Cardiac muscle cell (in vitro differentiated cells and primary cell): ENCODE measurements at regions not wholly inside any gene's neighbourhood (a gene's known extent, or its start where the extent isn't known, plus 50 kb on each side); places are given as distances from the start of the nearest gene placed in this dataset.

Experiments used
- DNase-seq, 2 donors: peaks; one replicate each; pipeline versions ENCODE4 v3.0.0 to v3.0.0-alpha.2; 2010 to 2017; ENCODE audit warnings: low read depth in 1 of 2, low spot score in 1 of 2
- H3K27ac ChIP-seq: fragments of 200-600 bp; sonication (generic); 2 replicates; pipeline ENCODE4 v1.5.1; 2016
- H3K27me3 ChIP-seq: fragments of 200-600 bp; sonication (generic); 2 replicates; pipeline ENCODE4 v1.6.0; 2016; ENCODE audit warnings: control low read depth
- H3K36me3 ChIP-seq: fragments of 200-600 bp; sonication (generic); 2 replicates; pipeline ENCODE4 v1.5.1; 2016; ENCODE audit warnings: control low read depth
- H3K4me1 ChIP-seq: fragments of 200-600 bp; sonication (generic); 2 replicates; pipeline ENCODE4 v1.8.1; 2017; ENCODE audit warnings: low read depth, mild to moderate bottlenecking, mixed run types
- H3K4me3 ChIP-seq: fragments of 200-600 bp; sonication (generic); 2 replicates; pipeline ENCODE4 v1.5.1; 2016; ENCODE audit warnings: mild to moderate bottlenecking
- H3K9me3 ChIP-seq: fragments of 200-600 bp; sonication (generic); 2 replicates; pipeline ENCODE4 v1.5.1; 2017; ENCODE audit warnings: low read depth, mild to moderate bottlenecking, control low read depth
- TF ChIP-seq, protein P1 (sequence below): IDR thresholded peaks from 2 replicates; pipeline ENCODE4 v1.5.1; 2012; ENCODE audit warnings: low read depth, mild to moderate bottlenecking, low read length

DNA sequence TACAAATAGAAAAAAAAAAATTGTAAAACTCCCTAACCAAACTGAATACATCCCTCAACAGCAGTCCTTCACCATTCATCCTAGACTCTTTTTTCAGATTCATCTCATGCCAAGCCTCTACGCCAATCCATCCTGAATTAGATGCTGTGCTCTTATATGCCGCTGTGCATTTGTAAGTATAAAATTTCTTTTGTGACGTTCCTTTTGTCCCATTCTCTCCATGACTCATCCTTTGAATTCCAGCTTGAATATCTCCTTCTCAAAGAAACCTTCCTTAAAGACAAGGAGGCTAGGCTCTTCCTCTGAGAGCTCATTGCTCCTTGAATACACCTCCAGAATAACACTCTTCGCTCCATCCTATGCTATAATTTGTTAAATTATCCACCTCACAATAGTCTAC lies 359.2 kb downstream of the RMST start:
- TF ChIP-seq, protein P1, sequence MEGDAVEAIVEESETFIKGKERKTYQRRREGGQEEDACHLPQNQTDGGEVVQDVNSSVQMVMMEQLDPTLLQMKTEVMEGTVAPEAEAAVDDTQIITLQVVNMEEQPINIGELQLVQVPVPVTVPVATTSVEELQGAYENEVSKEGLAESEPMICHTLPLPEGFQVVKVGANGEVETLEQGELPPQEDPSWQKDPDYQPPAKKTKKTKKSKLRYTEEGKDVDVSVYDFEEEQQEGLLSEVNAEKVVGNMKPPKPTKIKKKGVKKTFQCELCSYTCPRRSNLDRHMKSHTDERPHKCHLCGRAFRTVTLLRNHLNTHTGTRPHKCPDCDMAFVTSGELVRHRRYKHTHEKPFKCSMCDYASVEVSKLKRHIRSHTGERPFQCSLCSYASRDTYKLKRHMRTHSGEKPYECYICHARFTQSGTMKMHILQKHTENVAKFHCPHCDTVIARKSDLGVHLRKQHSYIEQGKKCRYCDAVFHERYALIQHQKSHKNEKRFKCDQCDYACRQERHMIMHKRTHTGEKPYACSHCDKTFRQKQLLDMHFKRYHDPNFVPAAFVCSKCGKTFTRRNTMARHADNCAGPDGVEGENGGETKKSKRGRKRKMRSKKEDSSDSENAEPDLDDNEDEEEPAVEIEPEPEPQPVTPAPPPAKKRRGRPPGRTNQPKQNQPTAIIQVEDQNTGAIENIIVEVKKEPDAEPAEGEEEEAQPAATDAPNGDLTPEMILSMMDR: no peak
- H3K27me3 ChIP-seq: no peaks in the 10 kb centered on the region

DNA sequence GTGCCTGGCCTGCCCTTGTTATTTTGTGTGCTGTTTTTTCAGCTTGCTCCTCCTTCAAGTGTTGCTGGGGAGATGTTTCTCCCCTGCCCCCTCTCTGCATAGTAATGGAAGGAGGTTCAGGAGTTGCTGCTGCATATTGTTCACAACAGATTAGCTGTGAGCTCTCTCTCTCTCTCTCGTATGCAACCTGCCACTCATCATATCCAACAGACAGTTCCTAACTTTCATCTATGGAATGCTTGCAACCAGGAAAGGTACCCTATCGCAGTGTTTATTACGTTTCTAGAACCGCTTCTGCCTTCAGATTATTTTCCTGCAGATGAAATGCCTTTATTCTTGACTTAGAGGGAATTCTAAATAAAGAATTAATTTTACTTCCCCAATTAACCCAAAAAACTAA lies 372.9 kb downstream of the RMST start:
- DNase-seq: no peak
- TF ChIP-seq, protein P1: no peak
- Histone ChIP-seq H3K27ac (no peak overlapping the region), H3K9me3 (no peaks in the 10 kb centered on the region), H3K4me3 (no peak overlapping the region), H3K4me1 (peaks cover 3% of the 10 kb centered on the region), H3K27me3 (no peaks in the 10 kb centered on the region), H3K36me3 (no peaks in the 10 kb centered on the region)

More for the DNA sequence above, 359.2 kb downstream of the RMST start:
- Histone ChIP-seq H3K9me3 (no peaks in the 10 kb centered on the region), H3K4me3 (no peak overlapping the region), H3K27ac (no peak overlapping the region), H3K36me3 (no peaks in the 10 kb centered on the region), H3K4me1 (no peaks in the 10 kb centered on the region)
- no peak for DNase-seq

DNA sequence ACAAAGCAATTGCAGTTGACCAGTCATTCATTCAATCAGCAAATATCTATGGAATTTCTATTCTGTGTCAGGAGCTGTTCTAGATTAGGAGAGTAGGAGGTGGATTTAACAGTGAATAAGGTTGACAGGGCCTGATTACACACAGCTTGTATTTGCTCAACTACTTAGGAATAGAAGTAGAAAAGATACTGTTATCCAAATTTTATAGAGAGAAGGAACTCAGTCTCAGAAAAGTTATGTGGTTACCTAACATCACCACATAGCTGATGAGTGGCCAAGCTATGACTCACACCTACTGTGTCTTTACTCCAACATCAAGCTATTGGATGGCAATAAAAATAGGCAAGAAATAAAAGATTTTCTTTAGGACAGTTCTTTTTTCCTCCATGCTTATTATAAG lies 374.8 kb downstream of the RMST start:
- TF ChIP-seq, protein P1: no peak
- H3K36me3 ChIP-seq: no peaks in the 10 kb centered on the region
- H3K27ac ChIP-seq: no peak overlapping the region
- no peaks in the 10 kb centered on the region for H3K27me3 ChIP-seq
- DNase-seq: peak in 1 of 2 donors; percentile 31
- peaks cover 7% of the 10 kb centered on the region for H3K4me1 ChIP-seq
- H3K9me3 ChIP-seq: no peaks in the 10 kb centered on the region
- no peak overlapping the region for H3K4me3 ChIP-seq

DNA sequence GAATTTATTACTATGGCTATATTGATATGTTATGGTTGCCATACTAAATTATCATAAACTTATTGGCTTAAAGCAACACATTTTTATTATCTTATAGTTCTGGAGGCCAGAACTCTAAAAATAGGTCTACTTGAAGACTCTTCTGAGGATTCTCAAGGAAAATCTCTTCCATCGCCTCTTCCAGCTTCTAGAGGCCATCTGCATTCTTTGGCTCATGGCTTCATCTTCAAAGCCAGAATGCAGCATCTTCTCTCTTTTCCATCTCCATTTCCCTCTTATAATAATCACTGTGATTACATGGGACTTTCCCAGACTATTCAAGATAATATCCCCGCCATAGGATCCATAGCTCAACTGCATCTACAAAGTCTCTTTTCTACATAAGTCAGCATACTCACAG lies 385.4 kb downstream of the RMST start:
- TF ChIP-seq, protein P1: no peak
- no peaks in the 10 kb centered on the region for H3K4me1 ChIP-seq
- H3K27me3 ChIP-seq: no peaks in the 10 kb centered on the region
- H3K27ac ChIP-seq: no peak overlapping the region
- no peak overlapping the region for H3K4me3 ChIP-seq
- no peaks in the 10 kb centered on the region for H3K36me3 ChIP-seq
- DNase-seq: no peak
- H3K9me3 ChIP-seq: no peaks in the 10 kb centered on the region

DNA sequence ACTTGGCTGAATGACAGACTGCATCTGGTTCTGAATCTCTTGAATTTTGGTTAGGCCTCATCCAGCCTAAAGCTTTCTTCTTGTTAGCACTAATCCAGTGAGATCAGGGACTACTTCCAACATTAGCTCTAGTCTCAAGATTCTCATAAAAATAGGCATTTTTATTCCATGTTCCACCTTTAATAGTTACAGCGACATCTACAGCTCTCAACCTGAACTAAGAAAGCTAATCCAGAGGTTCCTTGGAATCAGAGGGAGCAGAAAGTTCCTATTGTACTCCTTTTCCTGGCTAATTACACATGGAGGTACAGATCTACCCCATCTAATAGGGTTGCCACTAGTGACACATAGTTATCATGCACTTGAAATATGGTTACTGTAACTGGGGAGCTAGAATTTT lies 391.9 kb downstream of the RMST start:
- Histone ChIP-seq H3K27ac (no peak overlapping the region), H3K4me3 (no peak overlapping the region), H3K9me3 (no peaks in the 10 kb centered on the region), H3K4me1 (no peaks in the 10 kb centered on the region), H3K27me3 (no peaks in the 10 kb centered on the region), H3K36me3 (no peaks in the 10 kb centered on the region)
- no peak for DNase-seq
- TF ChIP-seq, protein P1: no peak

DNA sequence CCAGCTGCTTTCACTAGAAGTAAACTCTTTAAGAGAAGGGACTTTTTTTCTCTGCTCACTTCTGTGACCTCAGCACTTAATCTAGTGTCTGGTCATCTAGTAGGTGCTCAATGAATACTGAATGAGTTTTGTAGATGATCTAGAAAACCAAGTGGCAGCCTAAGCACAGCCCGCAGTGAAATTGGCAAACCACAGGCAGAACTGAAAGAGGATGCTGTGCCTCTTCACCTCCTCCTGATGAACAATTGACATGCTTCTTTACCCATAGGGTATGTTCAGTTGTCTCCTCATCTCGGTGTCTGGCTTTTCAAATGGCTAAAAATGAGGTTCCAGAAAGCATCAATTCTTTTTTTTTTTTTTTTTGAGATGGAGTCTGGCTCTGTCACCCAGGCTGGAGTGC lies 399.5 kb downstream of the RMST start:
- no peaks in the 10 kb centered on the region for H3K4me1 ChIP-seq
- H3K27ac ChIP-seq: no peak overlapping the region
- H3K36me3 ChIP-seq: no peaks in the 10 kb centered on the region
- no peaks in the 10 kb centered on the region for H3K9me3 ChIP-seq
- DNase-seq: no peak
- no peak overlapping the region for H3K4me3 ChIP-seq
- H3K27me3 ChIP-seq: no peaks in the 10 kb centered on the region
- TF ChIP-seq, protein P1: no peak
